Subcutaneous abdominal adipose tissue (tissue), 5 donors: ENCODE measurements at regions not wholly inside any gene's neighbourhood (a gene's known extent, or its start where the extent isn't known, plus 50 kb on each side); places are given as distances from the start of the nearest gene placed in this dataset.
"Not testable (repeated sequence)": the region's sequence is repeated elsewhere in the genome, so short reads cannot be mapped to it uniquely, and the experiment has no call there.

Source experiments
- H3K27ac ChIP-seq: one replicate; pipeline ENCODE4 v1.7.0; 2013; ENCODE audit warnings: low read depth, mild to moderate bottlenecking, inconsistent platforms, low read length, moderate library complexity
- H3K27me3 ChIP-seq, 5 donors: one replicate each; pipeline ENCODE4 v1.7.0; 2013; ENCODE audit warnings: low read length in 5 of 5, inconsistent platforms in 1 of 5; ENCODE audit not compliant: control insufficient read depth in 5 of 5, insufficient read depth in 4 of 5
- H3K36me3 ChIP-seq, 5 donors: one replicate each; pipeline ENCODE4 v1.7.0; 2013; ENCODE audit warnings: low read length in 5 of 5; ENCODE audit not compliant: control insufficient read depth in 5 of 5, insufficient read depth in 5 of 5
- H3K4me1 ChIP-seq, 5 donors: one replicate each; pipeline ENCODE4 v1.7.0; 2013; ENCODE audit warnings: low read length in 5 of 5, mild to moderate bottlenecking in 3 of 5, moderate library complexity in 1 of 5; ENCODE audit not compliant: control insufficient read depth in 5 of 5, insufficient read depth in 5 of 5
- H3K4me3 ChIP-seq, 5 donors: one replicate each; pipeline ENCODE4 v1.7.0; 2013; ENCODE audit warnings: low read length in 5 of 5, low read depth in 1 of 5
- H3K9ac ChIP-seq, 5 donors: one replicate each; pipeline ENCODE4 v1.7.0; 2013; ENCODE audit warnings: low read length in 5 of 5, mild to moderate bottlenecking in 4 of 5, moderate library complexity in 3 of 5
- H3K9me3 ChIP-seq, 5 donors: one replicate each; pipeline ENCODE4 v1.7.0; 2013; ENCODE audit warnings: low read length in 5 of 5; ENCODE audit not compliant: control insufficient read depth in 5 of 5
- donor health status: healthy.
- donor health status: healthy.
- donor health status: healthy.
- donor health status: healthy.
- donor health status: healthy.

DNA sequence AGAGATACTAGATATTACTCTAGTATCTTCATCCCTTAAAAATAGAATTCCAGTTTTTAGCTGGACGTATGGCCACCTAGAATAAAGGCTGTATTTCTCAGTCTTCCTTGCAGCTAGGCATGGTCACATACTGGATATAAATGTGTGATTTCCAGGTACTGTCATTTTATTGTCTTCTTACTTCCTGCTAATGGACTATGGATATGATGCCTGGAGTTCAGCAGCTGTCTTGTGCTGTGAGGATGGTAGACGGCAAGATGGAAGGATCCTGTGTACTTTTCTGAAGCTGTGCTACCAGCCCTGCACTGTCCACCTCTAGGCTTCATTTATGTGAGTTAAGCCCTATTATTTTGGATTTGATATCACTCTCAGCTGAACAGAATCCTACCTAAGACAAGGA, 83.4 kb downstream of the EBLN2 start:
- peaks cover 3 to 51% (median 38%) of the 10 kb centered on the region in 5 donors for H3K4me1 ChIP-seq
- H3K9me3 ChIP-seq: no peaks in the 10 kb centered on the region
- no peak overlapping the region for H3K9ac ChIP-seq
- H3K4me3 ChIP-seq: no peak overlapping the region
- no peaks in the 10 kb centered on the region for H3K36me3 ChIP-seq
- H3K27me3 ChIP-seq: no peaks in the 10 kb centered on the region
- H3K27ac ChIP-seq: no peak overlapping the region

DNA sequence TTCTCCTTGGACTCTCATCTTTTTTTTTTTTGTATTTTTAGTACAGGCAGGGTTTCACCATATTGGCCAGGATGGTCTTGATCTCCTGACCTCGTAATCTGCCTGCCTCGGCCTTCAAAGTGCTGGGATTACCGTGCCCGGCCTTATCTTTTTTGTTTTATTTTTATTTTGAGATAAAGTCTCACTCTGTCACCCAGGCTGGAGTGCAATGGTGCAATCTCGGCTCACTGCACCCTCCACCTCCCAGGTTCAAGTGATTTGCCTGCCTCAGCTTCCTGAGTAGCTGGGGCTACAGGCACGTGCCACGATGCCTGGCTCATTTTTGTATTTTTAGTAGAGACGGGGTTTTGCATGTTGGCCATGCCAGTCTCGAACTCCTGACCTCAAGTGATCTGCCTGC, 86.0 kb downstream of the EBLN2 start:
- not testable (repeated sequence) for H3K4me3 ChIP-seq, H3K36me3 ChIP-seq, H3K27ac ChIP-seq, H3K27me3 ChIP-seq, H3K9ac ChIP-seq, H3K9me3 ChIP-seq
- H3K4me1 ChIP-seq: peaks cover 0 to 30% (median 16%) of the 10 kb centered on the region in 5 donors

DNA sequence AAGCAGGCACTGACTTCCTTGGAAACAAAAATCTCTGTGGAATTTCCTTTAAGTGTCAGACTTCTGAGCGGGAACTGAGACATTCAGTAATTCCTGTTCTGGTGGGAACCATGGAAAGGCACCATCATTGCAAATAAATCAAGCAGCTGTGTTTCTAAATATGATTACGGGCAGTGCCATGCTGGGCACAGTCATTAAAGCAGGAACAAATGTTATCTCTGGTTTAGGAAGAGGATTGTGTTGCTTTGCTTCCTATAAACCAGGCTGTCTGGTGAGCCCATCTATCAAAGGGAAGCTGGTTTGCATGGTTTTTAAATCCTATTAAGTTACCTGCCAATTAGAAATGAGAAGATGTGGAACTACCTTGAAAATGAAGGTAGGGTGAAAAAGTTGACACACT, 86.7 kb downstream of the EBLN2 start:
- Histone ChIP-seq H3K9me3 (no peaks in the 10 kb centered on the region), H3K27me3 (no peaks in the 10 kb centered on the region), H3K27ac (no peak overlapping the region), H3K4me3 (no peak overlapping the region), H3K36me3 (no peaks in the 10 kb centered on the region), H3K9ac (no peak overlapping the region), H3K4me1 (peaks cover 0 to 29% (median 16%) of the 10 kb centered on the region in 5 donors)

DNA sequence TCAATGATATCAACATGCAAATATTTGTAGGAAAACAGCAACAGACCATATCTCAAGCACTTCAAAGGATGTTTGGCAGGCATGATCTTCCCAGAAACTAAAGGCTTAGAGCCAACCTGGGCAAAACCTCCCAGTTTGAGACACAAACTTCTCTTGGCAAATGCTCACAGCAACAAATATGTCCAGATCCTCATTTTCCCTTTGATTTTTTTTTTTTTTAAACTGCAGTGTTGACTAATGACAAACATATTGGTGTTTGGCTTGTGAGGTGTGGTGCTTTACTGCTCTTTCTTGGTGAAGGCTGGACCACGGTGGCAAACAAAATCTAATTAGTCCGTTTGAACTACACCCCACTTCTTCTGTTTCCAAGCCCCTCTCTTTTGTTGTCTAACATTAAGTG, 87.2 kb downstream of the EBLN2 start:
- no peak overlapping the region for H3K4me3 ChIP-seq
- H3K27me3 ChIP-seq: no peaks in the 10 kb centered on the region
- no peaks in the 10 kb centered on the region for H3K9me3 ChIP-seq
- H3K27ac ChIP-seq: no peak overlapping the region
- H3K36me3 ChIP-seq: no peaks in the 10 kb centered on the region
- H3K9ac ChIP-seq: no peak overlapping the region
- peaks cover 0 to 25% (median 12%) of the 10 kb centered on the region in 5 donors for H3K4me1 ChIP-seq

DNA sequence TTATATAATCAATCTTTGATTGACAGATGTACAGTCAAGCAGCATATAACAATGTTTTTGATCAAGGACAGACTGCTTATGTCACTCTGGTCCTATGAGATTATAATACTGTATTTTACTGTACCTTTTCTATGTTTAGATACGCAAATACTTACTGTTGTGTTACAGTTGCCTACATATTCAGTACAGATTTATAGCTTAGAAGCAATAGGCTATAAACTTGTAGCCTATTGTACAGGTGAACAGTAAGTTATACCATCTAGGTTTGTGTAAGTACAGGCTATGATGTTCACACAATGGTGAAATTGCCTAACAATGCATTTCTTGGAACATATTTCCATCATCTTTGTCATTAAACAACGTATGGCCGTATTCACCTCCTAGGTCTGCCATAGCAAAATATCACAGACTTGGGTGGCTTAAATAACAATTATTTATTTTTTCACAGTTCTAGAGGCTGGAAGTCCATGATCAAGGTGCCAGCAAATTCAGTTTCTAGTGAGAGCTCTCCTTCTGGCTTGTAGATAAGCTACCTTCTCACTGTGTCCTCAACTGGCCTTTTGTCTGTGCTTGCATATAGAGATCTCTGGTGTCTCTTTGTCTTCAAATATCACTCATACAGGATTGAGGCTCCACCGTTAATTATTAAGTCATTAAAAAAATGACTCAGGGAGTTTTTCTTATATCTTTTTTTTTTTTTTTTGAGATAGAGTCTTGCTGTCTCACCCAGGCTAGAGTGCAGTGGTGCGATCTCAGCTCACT, 89.1 kb downstream of the EBLN2 start:
- Histone ChIP-seq H3K4me1 (peaks cover 0 to 14% (median 4%) of the 10 kb centered on the region in 5 donors), H3K9me3 (no peaks in the 10 kb centered on the region), H3K36me3 (no peaks in the 10 kb centered on the region), H3K4me3 (no peak overlapping the region), H3K27me3 (no peaks in the 10 kb centered on the region), H3K27ac (no peak overlapping the region), H3K9ac (no peak overlapping the region)

DNA sequence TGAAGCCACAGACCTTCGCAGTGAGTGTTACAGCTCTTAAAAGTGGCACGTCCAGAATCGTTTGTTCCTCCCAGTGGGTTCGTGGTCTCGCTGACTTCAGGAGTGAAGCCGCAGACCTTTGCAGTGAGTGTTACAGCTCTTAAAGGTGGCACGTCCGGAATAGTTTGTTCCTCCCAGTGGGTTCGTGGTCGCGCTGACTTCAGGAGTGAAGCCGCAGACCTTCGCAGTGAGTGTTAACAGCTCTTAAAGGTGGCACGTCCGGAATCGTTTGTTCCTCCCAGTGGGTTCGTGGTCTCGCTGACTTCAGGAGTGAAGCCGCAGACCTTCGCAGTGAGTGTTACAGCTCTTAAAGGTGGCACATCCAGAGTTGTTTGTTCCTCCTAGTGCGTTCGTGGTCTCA, 91.1 kb downstream of the EBLN2 start:
- H3K27me3 ChIP-seq, H3K36me3 ChIP-seq, H3K27ac ChIP-seq, H3K4me3 ChIP-seq, H3K9me3 ChIP-seq, H3K9ac ChIP-seq: not testable (repeated sequence)
- H3K4me1 ChIP-seq: peaks cover 0 to 14% (median 4%) of the 10 kb centered on the region in 5 donors

DNA sequence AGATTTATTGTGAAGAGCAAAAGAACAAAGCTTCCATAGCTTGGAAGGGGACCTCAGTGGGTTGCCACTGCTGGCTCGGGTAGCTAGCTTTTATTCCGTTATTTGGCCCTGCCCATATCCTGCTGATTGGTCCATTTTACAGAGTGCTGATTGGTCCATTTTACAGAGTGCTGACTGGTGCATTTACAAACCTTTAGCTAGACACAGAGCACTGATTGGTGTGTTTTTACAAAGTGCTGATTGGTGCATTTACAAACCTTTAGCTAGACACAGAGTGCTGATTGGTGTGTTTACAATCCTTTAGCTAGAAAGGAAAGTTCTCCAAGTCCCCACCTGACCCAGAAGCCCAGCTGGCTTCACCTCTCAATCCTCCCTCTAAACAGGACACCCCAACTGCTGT, 91.6 kb downstream of the EBLN2 start:
- H3K4me1 ChIP-seq: peaks cover 0 to 13% (median 4%) of the 10 kb centered on the region in 5 donors
- H3K27ac ChIP-seq, H3K27me3 ChIP-seq, H3K9ac ChIP-seq, H3K9me3 ChIP-seq, H3K4me3 ChIP-seq, H3K36me3 ChIP-seq: not testable (repeated sequence)

DNA sequence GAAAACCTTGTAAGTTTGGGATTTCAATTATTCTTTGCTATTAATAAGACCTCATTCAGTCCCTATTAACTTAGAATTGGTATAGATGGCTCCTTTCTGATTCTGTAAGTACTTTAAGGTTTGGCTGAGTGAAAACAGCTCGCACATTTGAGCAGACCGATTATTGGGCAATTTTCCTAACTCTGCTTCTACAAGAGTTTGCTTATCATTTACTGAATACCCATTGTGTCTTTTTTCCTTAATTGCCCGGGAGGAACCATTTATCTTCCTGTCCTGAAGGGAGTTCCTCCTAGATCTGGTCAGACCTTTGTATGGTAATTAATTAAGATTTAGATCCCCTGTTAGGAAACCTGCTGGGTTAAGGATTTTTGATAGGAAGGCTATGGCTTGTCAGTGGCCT, 92.8 kb downstream of the EBLN2 start:
- H3K36me3 ChIP-seq, H3K4me1 ChIP-seq, H3K9me3 ChIP-seq, H3K4me3 ChIP-seq, H3K27me3 ChIP-seq, H3K27ac ChIP-seq, H3K9ac ChIP-seq: not testable (repeated sequence)

DNA sequence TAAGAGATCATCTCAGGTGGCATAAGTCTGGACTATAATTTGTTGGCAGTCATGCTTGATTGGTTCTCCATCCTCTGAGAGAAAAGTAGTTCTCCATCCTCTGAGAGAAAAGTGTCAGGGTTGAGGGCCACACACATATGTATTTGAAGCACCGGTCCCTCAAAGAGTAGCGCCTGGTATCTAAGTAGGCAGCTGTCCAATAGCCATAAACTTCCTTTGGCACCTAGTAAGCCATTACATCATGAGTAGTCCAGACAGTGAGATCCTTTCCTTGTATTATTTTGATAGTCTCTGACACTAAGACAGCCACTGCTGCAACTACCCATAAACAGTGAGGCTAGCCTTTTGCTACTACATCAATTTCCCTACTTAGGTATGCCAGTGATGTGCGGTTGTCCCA, 94.0 kb downstream of the EBLN2 start:
- H3K9me3 ChIP-seq, H3K27me3 ChIP-seq, H3K4me3 ChIP-seq, H3K9ac ChIP-seq, H3K4me1 ChIP-seq, H3K36me3 ChIP-seq, H3K27ac ChIP-seq: not testable (repeated sequence)

DNA sequence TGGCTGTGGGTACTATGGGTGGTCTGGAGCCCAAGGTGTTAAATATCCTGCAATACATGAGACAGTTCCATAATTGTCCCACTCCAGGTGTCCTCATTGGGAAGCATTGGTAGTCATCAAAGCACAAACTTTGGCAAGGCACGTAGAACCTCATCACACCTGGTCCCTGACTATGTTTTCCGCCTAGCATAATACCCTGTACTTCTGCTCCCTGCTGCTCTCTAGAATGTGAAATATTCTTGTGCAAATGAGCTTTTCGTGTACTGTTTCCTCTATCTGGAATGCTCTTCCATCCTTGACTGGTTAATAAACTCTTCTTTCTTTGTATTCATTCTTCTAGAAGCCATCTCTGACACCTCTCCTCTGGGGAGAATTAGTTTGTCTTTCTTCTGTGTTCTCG, 103.2 kb downstream of the EBLN2 start:
- H3K27me3 ChIP-seq: no peaks in the 10 kb centered on the region
- no peak overlapping the region for H3K27ac ChIP-seq
- no peaks in the 10 kb centered on the region for H3K4me1 ChIP-seq
- no peaks in the 10 kb centered on the region for H3K36me3 ChIP-seq
- no peak overlapping the region for H3K9ac ChIP-seq
- H3K4me3 ChIP-seq: no peak overlapping the region
- peaks cover 0 to 3% (median 0%) of the 10 kb centered on the region in 5 donors for H3K9me3 ChIP-seq
